Nephron (organoid): ENCODE measurements at regions not wholly inside any gene's neighbourhood (a gene's known extent, or its start where the extent isn't known, plus 50 kb on each side); places are given as distances from the start of the nearest gene placed in this dataset.

Experiments used
- H3K27ac Mint-ChIP-seq, 3 experiments: 2 replicates each; pipeline ENCODE4 v1.8.0; 2020; ENCODE audit warnings: mixed read lengths in 3 of 3, mild to moderate bottlenecking in 2 of 3, moderate library complexity in 1 of 3
- H3K27me3 Mint-ChIP-seq: 2 replicates; pipeline ENCODE4 v1.8.0; 2021; ENCODE audit warnings: low read depth, mild to moderate bottlenecking, moderate library complexity, mixed read lengths
- H3K36me3 Mint-ChIP-seq: 2 replicates; pipeline ENCODE4 v1.8.0; 2020; ENCODE audit warnings: low read depth, mixed read lengths
- H3K4me1 Mint-ChIP-seq: 2 replicates; pipeline ENCODE4 v1.8.0; 2020; ENCODE audit warnings: mixed read lengths
- H3K4me3 Mint-ChIP-seq, 3 experiments: 2 replicates each; pipeline ENCODE4 v1.8.0; 2020; ENCODE audit warnings: mild to moderate bottlenecking in 3 of 3, mixed read lengths in 3 of 3, moderate library complexity in 2 of 3
- H3K9me3 Mint-ChIP-seq: 2 replicates; pipeline ENCODE4 v1.8.0; 2020; ENCODE audit warnings: mixed read lengths
- CTCF ChIP-seq, 3 experiments: fragments of 200-600 bp; sonication (generic); IDR thresholded peaks; one replicate each; pipeline ENCODE4 v1.5.0; 2021; ENCODE audit warnings: antibody characterized with exemption in 3 of 3; ENCODE audit not compliant: unreplicated experiment in 3 of 3

DNA sequence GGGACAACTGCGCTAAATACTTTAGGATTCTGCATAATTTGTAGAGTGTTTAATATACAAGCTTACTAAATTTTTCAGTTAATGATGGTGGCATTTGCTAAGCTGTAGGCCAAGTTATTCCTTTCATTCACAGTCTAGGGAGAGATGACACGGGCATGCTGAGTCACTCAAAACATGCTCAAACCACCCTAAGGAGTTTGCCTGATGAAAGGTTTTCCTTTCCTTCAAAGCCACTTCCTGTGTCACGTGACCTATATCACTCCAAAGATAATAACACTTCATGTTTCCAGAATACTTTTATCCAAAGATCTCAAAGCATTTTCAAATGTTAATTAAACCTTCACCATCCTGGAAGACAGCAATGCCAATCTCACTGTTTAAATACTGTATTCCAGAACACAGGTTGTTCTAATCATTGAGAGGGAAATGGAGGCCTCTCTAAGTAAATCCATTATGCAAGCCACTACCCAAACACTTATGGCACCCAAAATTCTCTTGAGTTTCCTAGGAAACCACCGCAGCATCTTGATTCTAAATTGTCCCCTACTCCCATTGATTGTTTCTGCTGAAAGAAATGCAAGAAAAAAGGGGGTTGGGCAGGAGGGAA, 207.0 kb upstream of the CDKN3 start:
- no peak for TF ChIP-seq CTCF (IDR thresholded peaks at IDR 0.05; ENCODE audit: unreplicated experiment in 3 of 3)
- H3K4me3 Mint-ChIP-seq, result no peak overlapping the region
- peaks cover 3% of the 10 kb centered on the region for H3K27me3 Mint-ChIP-seq
- no peaks in the 10 kb centered on the region for H3K36me3 Mint-ChIP-seq
- peaks cover 20% of the 10 kb centered on the region for H3K4me1 Mint-ChIP-seq
- no peaks in the 10 kb centered on the region for H3K9me3 Mint-ChIP-seq
- H3K27ac Mint-ChIP-seq, result no peak overlapping the region

DNA sequence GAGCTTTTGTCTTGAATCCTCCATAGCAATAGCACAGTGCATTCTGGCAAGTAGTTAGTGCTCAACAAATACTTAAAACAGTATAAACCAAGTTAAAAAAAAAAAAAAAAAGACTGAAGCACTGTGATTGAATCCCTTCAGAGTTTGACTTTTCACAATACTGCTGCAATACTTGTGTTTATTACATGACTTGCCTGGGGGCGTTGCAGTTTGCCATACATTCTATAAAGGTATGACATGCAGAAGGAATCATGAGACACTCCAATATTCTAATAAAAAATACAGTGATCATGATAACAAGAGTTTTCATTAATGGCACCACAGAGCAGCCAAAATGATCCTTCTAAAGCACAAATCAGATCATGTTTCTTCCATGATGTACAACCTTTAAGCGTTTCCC, 205.0 kb upstream of the CDKN3 start:
- H3K27ac Mint-ChIP-seq, result no peak overlapping the region
- no peak overlapping the region for H3K4me3 Mint-ChIP-seq
- H3K27me3 Mint-ChIP-seq, result no peaks in the 10 kb centered on the region
- H3K9me3 Mint-ChIP-seq, result peaks cover 3% of the 10 kb centered on the region
- TF ChIP-seq CTCF (IDR thresholded peaks at IDR 0.05; ENCODE audit: unreplicated experiment in 3 of 3), result no peak
- no peaks in the 10 kb centered on the region for H3K36me3 Mint-ChIP-seq
- H3K4me1 Mint-ChIP-seq, result peaks cover 21% of the 10 kb centered on the region

DNA sequence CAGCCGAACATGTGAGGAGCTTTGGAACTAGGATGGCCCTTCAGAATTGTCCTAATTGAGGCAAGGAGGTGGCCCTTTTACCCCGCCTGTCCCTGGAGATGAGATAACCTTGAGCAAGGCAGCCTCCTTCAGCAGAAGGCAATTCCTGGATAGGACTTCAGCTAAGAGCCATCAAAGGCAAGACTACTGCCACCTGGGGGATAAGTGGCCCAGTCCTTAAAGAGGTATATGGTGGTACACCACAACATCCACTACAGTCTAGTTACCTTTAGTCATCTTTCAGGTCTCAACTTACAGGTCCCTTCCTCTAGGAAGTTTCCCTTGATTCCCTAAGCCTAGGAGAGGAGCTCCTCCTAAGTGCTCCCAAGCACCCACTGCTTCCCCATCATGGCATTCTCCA, 204.2 kb upstream of the CDKN3 start:
- H3K36me3 Mint-ChIP-seq, result no peaks in the 10 kb centered on the region
- no peaks in the 10 kb centered on the region for H3K27me3 Mint-ChIP-seq
- peaks cover 6% of the 10 kb centered on the region for H3K9me3 Mint-ChIP-seq
- peaks cover 16% of the 10 kb centered on the region for H3K4me1 Mint-ChIP-seq
- H3K27ac Mint-ChIP-seq, result no peak overlapping the region
- no peak for TF ChIP-seq CTCF (IDR thresholded peaks at IDR 0.05; ENCODE audit: unreplicated experiment in 3 of 3)
- H3K4me3 Mint-ChIP-seq, result no peak overlapping the region

DNA sequence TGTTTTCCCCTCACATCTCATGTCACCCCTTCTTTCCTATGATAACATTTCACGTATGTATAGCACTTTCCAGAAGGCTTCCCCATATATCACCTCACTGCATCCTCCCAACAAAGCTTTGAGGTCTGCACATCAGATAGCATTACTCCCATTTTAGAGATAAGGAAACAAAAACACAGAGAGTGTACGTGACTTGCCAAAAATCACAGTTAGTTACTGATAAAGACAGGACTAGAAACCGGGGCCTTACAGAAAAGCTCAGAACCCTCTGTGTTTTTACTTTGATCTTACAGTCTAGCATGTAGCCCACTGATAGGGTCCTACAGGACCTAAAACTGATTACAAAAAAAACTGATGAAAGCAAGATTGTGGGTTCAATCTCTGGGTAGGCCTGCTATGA, 202.9 kb upstream of the CDKN3 start:
- Mint-ChIP-seq H3K27ac (peak overlapping the region in 1 of 3 experiments; percentile 25), H3K4me3 (no peak overlapping the region), H3K36me3 (no peaks in the 10 kb centered on the region), H3K4me1 (peaks cover 11% of the 10 kb centered on the region), H3K27me3 (no peaks in the 10 kb centered on the region), H3K9me3 (peaks cover 11% of the 10 kb centered on the region)
- no peak for TF ChIP-seq CTCF (IDR thresholded peaks at IDR 0.05; ENCODE audit: unreplicated experiment in 3 of 3)

GRCh38 chr14:54194501-54194900, 202.3 kb upstream of the CDKN3 start:
- H3K27me3 Mint-ChIP-seq, result no peaks in the 10 kb centered on the region
- no peaks in the 10 kb centered on the region for H3K36me3 Mint-ChIP-seq
- no peak for TF ChIP-seq CTCF (IDR thresholded peaks at IDR 0.05; ENCODE audit: unreplicated experiment in 3 of 3)
- peak overlapping the region in 1 of 3 experiments; percentile 25 for H3K27ac Mint-ChIP-seq
- H3K9me3 Mint-ChIP-seq, result peaks cover 11% of the 10 kb centered on the region
- H3K4me1 Mint-ChIP-seq, result peaks cover 11% of the 10 kb centered on the region
- no peak overlapping the region for H3K4me3 Mint-ChIP-seq

- H3K4me1 Mint-ChIP-seq, result peaks cover 11% of the 10 kb centered on the region
- peaks cover 5% of the 10 kb centered on the region for H3K27me3 Mint-ChIP-seq
- peaks cover 8% of the 10 kb centered on the region for H3K36me3 Mint-ChIP-seq
- no peak overlapping the region for H3K4me3 Mint-ChIP-seq
- H3K27ac Mint-ChIP-seq, result no peak overlapping the region
- TF ChIP-seq CTCF (IDR thresholded peaks at IDR 0.05; ENCODE audit: unreplicated experiment in 3 of 3), result no peak
- peaks cover 28% of the 10 kb centered on the region for H3K9me3 Mint-ChIP-seq
Measured at GRCh38 chr14:54197369-54197768, 199.4 kb upstream of the CDKN3 start.
